H1 (cell line): ENCODE measurements at regions not wholly inside any gene's neighbourhood (a gene's known extent, or its start where the extent isn't known, plus 50 kb on each side); places are given as distances from the start of the nearest gene placed in this dataset.

Experiments
- CTCF ChIA-PET: fragments of 300-600 bp; sonication (Branson Sonifier 250); formaldehyde crosslinking; loops from one replicate; lab custom pipeline; 2021; ENCODE audit not compliant: partially characterized antibody; lab: Charles Lee
- POLR2A ChIA-PET: fragments of 300-600 bp; sonication (Branson Sonifier 250); formaldehyde crosslinking; loops from one replicate; lab custom pipeline; 2021; ENCODE audit warnings: inconsistent platforms; ENCODE audit not compliant: partially characterized antibody; lab: Charles Lee
- DNase-seq, 2 experiments: peaks; one replicate each; pipeline versions ENCODE4 v3.0.0 to v3.0.0-alpha.2; 2010 to 2022; ENCODE audit warnings: low spot score in 2 of 2, low read depth in 1 of 2, mixed read lengths in 1 of 2
- FAIRE-seq: peaks from 2 replicates; lab custom pipeline; 2011; peaks lifted over from hg19 to GRCh38; lab: Jason Lieb, UNC
- H2AFZ ChIP-seq: 2 replicates; pipeline ENCODE4 v1.8.1; 2012; ENCODE audit warnings: low read length, inconsistent platforms
- H2AK5ac ChIP-seq: 2 replicates; pipeline ENCODE4 v1.6.1; 2013; ENCODE audit warnings: low read depth, low read length
- H2BK120ac ChIP-seq: replicated peaks from 2 replicates; pipeline ENCODE3; 2013; ENCODE audit warnings: low read depth, low read length, inconsistent platforms
- H2BK12ac ChIP-seq: 2 replicates; pipeline ENCODE4 v1.6.1; 2013; ENCODE audit warnings: low read depth, low read length
- H2BK15ac ChIP-seq: 2 replicates; pipeline ENCODE4 v1.6.1; 2013; ENCODE audit warnings: low read length
- H2BK20ac ChIP-seq: 2 replicates; pipeline ENCODE4 v1.6.1; 2013; ENCODE audit warnings: low read length
- H2BK5ac ChIP-seq: 2 replicates; pipeline ENCODE4 v1.6.1; 2013; ENCODE audit warnings: low read depth, low read length
- H3K14ac ChIP-seq: 2 replicates; pipeline ENCODE4 v1.6.1; 2013; ENCODE audit warnings: inconsistent platforms; ENCODE audit not compliant: insufficient read length
- H3K18ac ChIP-seq: 2 replicates; pipeline ENCODE4 v1.6.1; 2013; ENCODE audit warnings: low read length; ENCODE audit errors: extremely low read depth
- H3K23ac ChIP-seq: 2 replicates; pipeline ENCODE4 v1.6.1; 2013; ENCODE audit warnings: inconsistent platforms; ENCODE audit not compliant: insufficient read length
- H3K23me2 ChIP-seq: 2 replicates; pipeline ENCODE4 v1.6.1; 2013; ENCODE audit warnings: low read depth, low read length
- H3K27ac ChIP-seq: 2 replicates; pipeline ENCODE4 v1.6.1; 2011; ENCODE audit warnings: low read depth, low read length, inconsistent platforms
- H3K27me3 ChIP-seq, 4 experiments: replicated peaks in 1 of 4; 1 replicate in 1 of 4; 2 replicates in 3 of 4; pipeline versions ENCODE4 v1.6.1 to v1.8.1; 2011 to 2013; ENCODE audit warnings: low read length in 3 of 4, mild to moderate bottlenecking in 3 of 4, inconsistent platforms in 2 of 4, mixed read lengths in 2 of 4, moderate library complexity in 1 of 4; ENCODE audit not compliant: control insufficient read depth in 3 of 4, insufficient read depth in 3 of 4; ENCODE audit errors: extremely low read depth in 1 of 4
- H3K36me3 ChIP-seq, 4 experiments: 2 replicates each; pipeline versions ENCODE4 v1.6.1 to v1.8.1; 2011 to 2013; ENCODE audit warnings: mild to moderate bottlenecking in 4 of 4, low read length in 3 of 4, moderate library complexity in 2 of 4, control low read depth in 1 of 4, inconsistent platforms in 1 of 4; ENCODE audit not compliant: insufficient read depth in 4 of 4, control insufficient read depth in 2 of 4
- H3K4ac ChIP-seq: replicated peaks from 2 replicates; pipeline ENCODE3; 2013; ENCODE audit warnings: low read length, low read depth, mixed read lengths, inconsistent platforms; ENCODE audit not compliant: insufficient read length
- H3K4me1 ChIP-seq, 4 experiments: replicated peaks in 1 of 4; 1 replicate in 1 of 4; 2 replicates in 3 of 4; pipeline versions ENCODE4 v1.6.1 to v1.8.1; 2011 to 2013; ENCODE audit warnings: low read length in 3 of 4, inconsistent platforms in 2 of 4, mixed read lengths in 1 of 4; ENCODE audit not compliant: insufficient read depth in 4 of 4, control insufficient read depth in 3 of 4
- H3K4me2 ChIP-seq, 2 experiments: 2 replicates each; pipeline versions ENCODE4 v1.6.1 to v1.8.1; 2011 to 2013; ENCODE audit warnings: low read depth in 2 of 2, low read length in 2 of 2, control low read depth in 1 of 2, inconsistent platforms in 1 of 2, mild to moderate bottlenecking in 1 of 2; ENCODE audit not compliant: insufficient read depth in 1 of 2
- H3K4me3 ChIP-seq, 4 experiments: fragments of 200-600, 300-600 bp in 1 of 4; sonication (generic), shearing (Covaris generic), sonication (Bioruptor Twin) in 1 of 4; 2 replicates each; pipeline versions ENCODE4 v1.5.1 to v1.8.1; 2011 to 2016; ENCODE audit warnings: low read length in 4 of 4, low read depth in 3 of 4, control low read depth in 2 of 4, inconsistent platforms in 2 of 4, mild to moderate bottlenecking in 2 of 4, mixed read lengths in 1 of 4, moderate library complexity in 1 of 4; ENCODE audit not compliant: insufficient read depth in 2 of 4; ENCODE audit errors: extremely low read depth in 1 of 4
- H3K56ac ChIP-seq: replicated peaks from 2 replicates; pipeline ENCODE3; 2013; ENCODE audit warnings: low read depth, mild to moderate bottlenecking, mixed read lengths, low read length, inconsistent platforms; ENCODE audit not compliant: insufficient read length
- H3K79me1 ChIP-seq: 2 replicates; pipeline ENCODE4 v1.6.1; 2013; ENCODE audit warnings: low read depth, low read length, control low read depth
- H3K79me2 ChIP-seq, 2 experiments: 2 replicates each; pipeline versions ENCODE4 v1.6.1 to v1.8.1; 2012 to 2013; ENCODE audit warnings: low read length in 2 of 2, mild to moderate bottlenecking in 2 of 2, inconsistent platforms in 1 of 2; ENCODE audit not compliant: insufficient read depth in 2 of 2, control insufficient read depth in 1 of 2
- H3K9ac ChIP-seq, 4 experiments: replicated peaks in 1 of 4; 1 replicate in 1 of 4; 2 replicates in 3 of 4; pipeline versions ENCODE4 v1.6.1 to v1.8.1; 2011 to 2013; ENCODE audit warnings: low read depth in 3 of 4, low read length in 3 of 4, control low read depth in 2 of 4, mild to moderate bottlenecking in 2 of 4, moderate library complexity in 2 of 4, inconsistent platforms in 1 of 4; ENCODE audit errors: extremely low read depth in 1 of 4
- H3K9me3 ChIP-seq, 2 experiments: 2 replicates each; pipeline versions ENCODE4 v1.6.1 to v1.8.1; 2012 to 2013; ENCODE audit warnings: mild to moderate bottlenecking in 2 of 2, moderate library complexity in 2 of 2, control low read depth in 1 of 2, inconsistent platforms in 1 of 2, low read depth in 1 of 2, low read length in 1 of 2, mixed read lengths in 1 of 2; ENCODE audit not compliant: insufficient read depth in 2 of 2
- H4K20me1 ChIP-seq, 2 experiments: replicated peaks in 1 of 2; 2 replicates each; pipeline versions ENCODE3 to v1.8.1; 2011 to 2013; ENCODE audit warnings: inconsistent platforms in 2 of 2, low read length in 2 of 2, mild to moderate bottlenecking in 1 of 2; ENCODE audit not compliant: insufficient read depth in 2 of 2, control insufficient read depth in 1 of 2
- H4K5ac ChIP-seq: 2 replicates; pipeline ENCODE4 v1.6.1; 2013; ENCODE audit warnings: low read length, low read depth, mixed read lengths, inconsistent platforms; ENCODE audit not compliant: insufficient read length
- H4K8ac ChIP-seq: 2 replicates; pipeline ENCODE4 v1.8.0; 2013; ENCODE audit warnings: mild to moderate bottlenecking, moderate library complexity, low read length, inconsistent platforms; ENCODE audit not compliant: insufficient read depth; ENCODE audit errors: extremely low read depth
- H4K91ac ChIP-seq: replicated peaks from 2 replicates; pipeline ENCODE3; 2013; ENCODE audit warnings: low read length, mixed read lengths, inconsistent platforms; ENCODE audit not compliant: insufficient read length
- ATF2 ChIP-seq: IDR thresholded peaks from 2 replicates; pipeline ENCODE4 v1.6.1; 2012; ENCODE audit warnings: low read length, inconsistent platforms
- WGBS, 2 experiments: shearing (Covaris generic) in 1 of 2; methylation state at CpG; one replicate each; pipeline versions ENCODE4 v1.1.6 to v1.1.7; 2013 to 2015; ENCODE audit warnings: low lambda C conversion rate in 2 of 2, mixed read lengths in 2 of 2, inconsistent platforms in 1 of 2, low coverage in 1 of 2, missing lambda C conversion rate in 1 of 2; ENCODE audit not compliant: insufficient replicate concordance in 2 of 2, insufficient coverage in 1 of 2, insufficient read length in 1 of 2; ENCODE audit errors: extremely low coverage in 1 of 2, missing lambda C conversion rate in 1 of 2; 5-methylcytosine and 5-hydroxymethylcytosine counted together

GRCh38 chr2:8462280-8462679, 219.6 kb upstream of the ID2 start:
- DNase-seq, result no peak
- Histone ChIP-seq H3K27ac (no peak overlapping the region), H2BK20ac (no peak overlapping the region), H2AK5ac (no peak overlapping the region), H2BK5ac (no peak overlapping the region), H3K9me3 (no peaks in the 10 kb centered on the region; a peak in 1 of 4 replicates), H3K36me3 (no peaks in the 10 kb centered on the region), H3K56ac (no peak overlapping the region), H3K4ac (no peak overlapping the region), H2AFZ (no peak overlapping the region), H4K20me1 (no peaks in the 10 kb centered on the region), H3K4me2 (no peak overlapping the region), H4K8ac (no peak overlapping the region), H3K27me3 (no peaks in the 10 kb centered on the region), H3K23me2 (no peaks in the 10 kb centered on the region; the same call in 1 of the 2 replicates), H3K18ac (no peak overlapping the region), H3K79me1 (no peaks in the 10 kb centered on the region), H3K79me2 (no peaks in the 10 kb centered on the region), H3K9ac (no peak overlapping the region), H4K91ac (no peak overlapping the region), H2BK12ac (no peak overlapping the region)
- POLR2A ChIA-PET, result no interaction called here
- CTCF ChIA-PET, result interaction anchor here (0.9 kb wide), 1 partner anchor 12 kb away, joined by 5 read pairs; no protein-coding TSS in a partner anchor
- WGBS, 2 experiments, result 89% methylated on average over 1 of the region's 1 CpG; no CpG with 5 or more reads in 1 of the 2 experiments
- TF ChIP-seq ATF2, result no peak
- TF ChIP-seq, all 59 proteins: peak for 0
- no peak for FAIRE-seq
- H4K5ac ChIP-seq, result no peak overlapping the region
- no peak overlapping the region for H3K4me3 ChIP-seq
- no peak overlapping the region for H2BK120ac ChIP-seq
- H3K23ac ChIP-seq, result no peak overlapping the region
- no peak overlapping the region for H3K14ac ChIP-seq
- no peak overlapping the region for H2BK15ac ChIP-seq
- H3K4me1 ChIP-seq, result no peaks in the 10 kb centered on the region
